AML-193 (cell line): ENCODE measurements at regions not wholly inside any gene's neighbourhood (a gene's known extent, or its start where the extent isn't known, plus 50 kb on each side); places are given as distances from the start of the nearest gene placed in this dataset.
"Not testable (repeated sequence)": the region's sequence is repeated elsewhere in the genome, so short reads cannot be mapped to it uniquely, and the experiment has no call there.

Experiments
- DNase-seq, 2 experiments: peaks; one replicate each; lab custom pipeline; 2025; lab: John Stamatoyannopoulos, UW

GRCh38 chr14:71536927-71537772 is 395.1 kb upstream of the RGS6 start:
- DNase-seq = no peak

GRCh38 chr14:71538288-71538687 is 393.9 kb upstream of the RGS6 start:
- DNase-seq = no peak

GRCh38 chr14:71538938-71539649 is 393.1 kb upstream of the RGS6 start:
- no peak for DNase-seq

- DNase-seq = no peak
These were observed 392.5 kb upstream of the RGS6 start for GRCh38 chr14:71539650-71540285.

GRCh38 chr14:71541271-71541670 is 391.0 kb upstream of the RGS6 start:
- no peak for DNase-seq

GRCh38 chr14:71541973-71542690 is 390.1 kb upstream of the RGS6 start:
- no peak for DNase-seq

GRCh38 chr14:71549421-71550050 is 382.7 kb upstream of the RGS6 start:
- DNase-seq = no peak

GRCh38 chr14:71550367-71550766 is 381.9 kb upstream of the RGS6 start:
- DNase-seq = no peak

GRCh38 chr14:71551291-71551950 is 380.8 kb upstream of the RGS6 start:
- no peak for DNase-seq

- no peak for DNase-seq
These were observed 379.4 kb upstream of the RGS6 start for GRCh38 chr14:71552809-71553208.

GRCh38 chr14:71553779-71554178 is 378.4 kb upstream of the RGS6 start:
- DNase-seq = no peak

- no peak for DNase-seq
These were observed 377.9 kb upstream of the RGS6 start for GRCh38 chr14:71554323-71554722.

- DNase-seq = no peak
These were observed 377.1 kb upstream of the RGS6 start for GRCh38 chr14:71554959-71555612.

- peak in 1 of 2 experiments; percentile 40 for DNase-seq
These were observed 376.3 kb upstream of the RGS6 start for GRCh38 chr14:71555654-71556559.

GRCh38 chr14:71556730-71557129 is 375.5 kb upstream of the RGS6 start:
- no peak for DNase-seq

- no peak for DNase-seq
These were observed 374.9 kb upstream of the RGS6 start for GRCh38 chr14:71557351-71557750.

GRCh38 chr14:71558943-71559342 is 373.3 kb upstream of the RGS6 start:
- not testable (repeated sequence) for DNase-seq

- DNase-seq = no peak
These were observed 371.5 kb upstream of the RGS6 start for GRCh38 chr14:71560751-71561150.

- DNase-seq = no peak
These were observed 368.6 kb upstream of the RGS6 start for GRCh38 chr14:71563492-71564153.
